ENCODE measurements at regions not wholly inside any gene's neighbourhood (a gene's known extent, or its start where the extent isn't known, plus 50 kb on each side); places are given as distances from the start of the nearest gene placed in this dataset.

GRCh38 chr15:60096157-60096556 lies 92.0 kb downstream of the FOXB1 start:
- Histone ChIP-seq H3K27ac (ENCODE audit: low read length) (no peak overlapping the region), H3K9me3 (ENCODE audit: control insufficient read depth, low read depth, low read length) (no peaks in the 10 kb centered on the region), H3K4me1 (ENCODE audit: control insufficient read depth, low read depth, low read length) (no peaks in the 10 kb centered on the region), H3K36me3 (ENCODE audit: control insufficient read depth, low read depth, low read length) (no peaks in the 10 kb centered on the region), H3K4me3 (ENCODE audit: low read length) (no peak overlapping the region), H3K27me3 (ENCODE audit: control insufficient read depth, insufficient read depth, low read length) (no peaks in the 10 kb centered on the region), H3K9ac (ENCODE audit: low read length) (no peak overlapping the region)

- no peaks in the 10 kb centered on the region for H3K27me3 ChIP-seq (ENCODE audit: control insufficient read depth, insufficient read depth, low read length)
Measured at GRCh38 chr15:60101416-60101815, 97.3 kb downstream of the FOXB1 start.

GRCh38 chr15:60102748-60103147 lies 98.6 kb downstream of the FOXB1 start:
- Histone ChIP-seq H3K36me3 (ENCODE audit: control insufficient read depth, low read depth, low read length) (no peaks in the 10 kb centered on the region), H3K9ac (ENCODE audit: low read length) (no peak overlapping the region), H3K9me3 (ENCODE audit: control insufficient read depth, low read depth, low read length) (no peaks in the 10 kb centered on the region), H3K27ac (ENCODE audit: low read length) (no peak overlapping the region), H3K4me3 (ENCODE audit: low read length) (no peak overlapping the region), H3K27me3 (ENCODE audit: control insufficient read depth, insufficient read depth, low read length) (no peaks in the 10 kb centered on the region), H3K4me1 (ENCODE audit: control insufficient read depth, low read depth, low read length) (no peaks in the 10 kb centered on the region)

More at GRCh38 chr15:60101416-60101815, 97.3 kb downstream of the FOXB1 start:
- no peak overlapping the region for H3K9ac ChIP-seq (ENCODE audit: low read length)
- H3K9me3 ChIP-seq (ENCODE audit: control insufficient read depth, low read depth, low read length), result no peaks in the 10 kb centered on the region
- H3K4me1 ChIP-seq (ENCODE audit: control insufficient read depth, low read depth, low read length), result no peaks in the 10 kb centered on the region
- H3K36me3 ChIP-seq (ENCODE audit: control insufficient read depth, low read depth, low read length), result no peaks in the 10 kb centered on the region
- no peak overlapping the region for H3K27ac ChIP-seq (ENCODE audit: low read length)
- H3K4me3 ChIP-seq (ENCODE audit: low read length), result no peak overlapping the region

GRCh38 chr15:60110909-60111308 lies 106.8 kb downstream of the FOXB1 start:
- Histone ChIP-seq H3K27ac (ENCODE audit: low read length) (no peak overlapping the region), H3K36me3 (ENCODE audit: control insufficient read depth, low read depth, low read length) (no peaks in the 10 kb centered on the region), H3K27me3 (ENCODE audit: control insufficient read depth, insufficient read depth, low read length) (no peaks in the 10 kb centered on the region), H3K4me1 (ENCODE audit: control insufficient read depth, low read depth, low read length) (peaks cover 5% of the 10 kb centered on the region), H3K4me3 (ENCODE audit: low read length) (no peak overlapping the region), H3K9ac (ENCODE audit: low read length) (no peak overlapping the region), H3K9me3 (ENCODE audit: control insufficient read depth, low read depth, low read length) (no peaks in the 10 kb centered on the region)

GRCh38 chr15:60115579-60116380 lies 111.7 kb downstream of the FOXB1 start:
- H3K4me1 ChIP-seq (ENCODE audit: control insufficient read depth, low read depth, low read length), result peaks cover 50% of the 10 kb centered on the region
- H3K27me3 ChIP-seq (ENCODE audit: control insufficient read depth, insufficient read depth, low read length), result peaks cover under 1% of the 10 kb centered on the region
- H3K4me3 ChIP-seq (ENCODE audit: low read length), result no peak overlapping the region
- no peak overlapping the region for H3K9ac ChIP-seq (ENCODE audit: low read length)
- no peaks in the 10 kb centered on the region for H3K9me3 ChIP-seq (ENCODE audit: control insufficient read depth, low read depth, low read length)
- no peak overlapping the region for H3K27ac ChIP-seq (ENCODE audit: low read length)
- H3K36me3 ChIP-seq (ENCODE audit: control insufficient read depth, low read depth, low read length), result no peaks in the 10 kb centered on the region

- H3K9me3 ChIP-seq (ENCODE audit: control insufficient read depth, low read depth, low read length), result no peaks in the 10 kb centered on the region
- H3K9ac ChIP-seq (ENCODE audit: low read length), result no peak overlapping the region
- H3K4me1 ChIP-seq (ENCODE audit: control insufficient read depth, low read depth, low read length), result peaks cover 58% of the 10 kb centered on the region
- H3K4me3 ChIP-seq (ENCODE audit: low read length), result peak overlapping the region; percentile 49
- H3K36me3 ChIP-seq (ENCODE audit: control insufficient read depth, low read depth, low read length), result no peaks in the 10 kb centered on the region
- peaks cover 8% of the 10 kb centered on the region for H3K27me3 ChIP-seq (ENCODE audit: control insufficient read depth, insufficient read depth, low read length)
- H3K27ac ChIP-seq (ENCODE audit: low read length), result no peak overlapping the region
Measured at GRCh38 chr15:60116456-60117089, 112.5 kb downstream of the FOXB1 start.

GRCh38 chr15:60118146-60118545 lies 114.0 kb downstream of the FOXB1 start:
- no peak overlapping the region for H3K27ac ChIP-seq (ENCODE audit: low read length)
- H3K27me3 ChIP-seq (ENCODE audit: control insufficient read depth, insufficient read depth, low read length), result peaks cover 19% of the 10 kb centered on the region
- no peak overlapping the region for H3K9ac ChIP-seq (ENCODE audit: low read length)
- peak overlapping the region; percentile 49 for H3K4me3 ChIP-seq (ENCODE audit: low read length)
- H3K4me1 ChIP-seq (ENCODE audit: control insufficient read depth, low read depth, low read length), result peaks cover 65% of the 10 kb centered on the region
- no peaks in the 10 kb centered on the region for H3K36me3 ChIP-seq (ENCODE audit: control insufficient read depth, low read depth, low read length)
- no peaks in the 10 kb centered on the region for H3K9me3 ChIP-seq (ENCODE audit: control insufficient read depth, low read depth, low read length)

- peaks cover 19% of the 10 kb centered on the region for H3K27me3 ChIP-seq (ENCODE audit: control insufficient read depth, insufficient read depth, low read length)
- H3K9ac ChIP-seq (ENCODE audit: low read length), result no peak overlapping the region
- no peaks in the 10 kb centered on the region for H3K36me3 ChIP-seq (ENCODE audit: control insufficient read depth, low read depth, low read length)
- H3K27ac ChIP-seq (ENCODE audit: low read length), result no peak overlapping the region
- H3K4me1 ChIP-seq (ENCODE audit: control insufficient read depth, low read depth, low read length), result peaks cover 65% of the 10 kb centered on the region
- H3K4me3 ChIP-seq (ENCODE audit: low read length), result peak overlapping the region; percentile 49
- no peaks in the 10 kb centered on the region for H3K9me3 ChIP-seq (ENCODE audit: control insufficient read depth, low read depth, low read length)
Measured at GRCh38 chr15:60118626-60119025, 114.5 kb downstream of the FOXB1 start.

GRCh38 chr15:60119101-60119500 lies 115.0 kb downstream of the FOXB1 start:
- Histone ChIP-seq H3K9ac (ENCODE audit: low read length) (no peak overlapping the region), H3K9me3 (ENCODE audit: control insufficient read depth, low read depth, low read length) (no peaks in the 10 kb centered on the region), H3K36me3 (ENCODE audit: control insufficient read depth, low read depth, low read length) (no peaks in the 10 kb centered on the region)

GRCh38 chr15:60120100-60120499 lies 116.0 kb downstream of the FOXB1 start:
- Histone ChIP-seq H3K4me1 (ENCODE audit: control insufficient read depth, low read depth, low read length) (peaks cover 65% of the 10 kb centered on the region), H3K36me3 (ENCODE audit: control insufficient read depth, low read depth, low read length) (no peaks in the 10 kb centered on the region), H3K27me3 (ENCODE audit: control insufficient read depth, insufficient read depth, low read length) (peaks cover 19% of the 10 kb centered on the region), H3K9ac (ENCODE audit: low read length) (no peak overlapping the region), H3K9me3 (ENCODE audit: control insufficient read depth, low read depth, low read length) (no peaks in the 10 kb centered on the region), H3K4me3 (ENCODE audit: low read length) (no peak overlapping the region), H3K27ac (ENCODE audit: low read length) (no peak overlapping the region)

More at GRCh38 chr15:60119101-60119500, 115.0 kb downstream of the FOXB1 start:
- Histone ChIP-seq H3K4me3 (ENCODE audit: low read length) (peak overlapping the region; percentile 49), H3K27me3 (ENCODE audit: control insufficient read depth, insufficient read depth, low read length) (peaks cover 19% of the 10 kb centered on the region), H3K4me1 (ENCODE audit: control insufficient read depth, low read depth, low read length) (peaks cover 65% of the 10 kb centered on the region), H3K27ac (ENCODE audit: low read length) (no peak overlapping the region)

- Histone ChIP-seq H3K9ac (ENCODE audit: low read length) (no peak overlapping the region), H3K9me3 (ENCODE audit: control insufficient read depth, low read depth, low read length) (no peaks in the 10 kb centered on the region), H3K36me3 (ENCODE audit: control insufficient read depth, low read depth, low read length) (no peaks in the 10 kb centered on the region), H3K27me3 (ENCODE audit: control insufficient read depth, insufficient read depth, low read length) (peaks cover 19% of the 10 kb centered on the region), H3K4me3 (ENCODE audit: low read length) (no peak overlapping the region), H3K27ac (ENCODE audit: low read length) (no peak overlapping the region), H3K4me1 (ENCODE audit: control insufficient read depth, low read depth, low read length) (peaks cover 51% of the 10 kb centered on the region)
Measured at GRCh38 chr15:60121845-60122244, 117.7 kb downstream of the FOXB1 start.

GRCh38 chr15:60122691-60123090 lies 118.6 kb downstream of the FOXB1 start:
- no peak overlapping the region for H3K4me3 ChIP-seq (ENCODE audit: low read length)
- H3K9ac ChIP-seq (ENCODE audit: low read length), result no peak overlapping the region
- no peaks in the 10 kb centered on the region for H3K9me3 ChIP-seq (ENCODE audit: control insufficient read depth, low read depth, low read length)
- peaks cover 19% of the 10 kb centered on the region for H3K27me3 ChIP-seq (ENCODE audit: control insufficient read depth, insufficient read depth, low read length)
- H3K4me1 ChIP-seq (ENCODE audit: control insufficient read depth, low read depth, low read length), result peaks cover 50% of the 10 kb centered on the region
- no peaks in the 10 kb centered on the region for H3K36me3 ChIP-seq (ENCODE audit: control insufficient read depth, low read depth, low read length)
- H3K27ac ChIP-seq (ENCODE audit: low read length), result no peak overlapping the region
